Activated naive CD8-positive, alpha-beta T cell treated with anti-CD3 and anti-CD28 coated beads, Interleukin-2, amount 50 U/mL, for 24 hours (primary cell): ENCODE measurements at regions not wholly inside any gene's neighbourhood (a gene's known extent, or its start where the extent isn't known, plus 50 kb on each side); places are given as distances from the start of the nearest gene placed in this dataset.

Experiments
- ATAC-seq: fragments of 150-1000 bp; cut with Tn5 transposase; one replicate; pipeline ENCODE4 v1.10.0; 2021
- DNase-seq: peaks from one replicate; pipeline ENCODE4 v3.0.0; 2021
- H3K27ac Mint-ChIP-seq: one replicate; pipeline ENCODE4 v1.8.0; 2021; ENCODE audit warnings: mild to moderate bottlenecking, mixed read lengths
- H3K27me3 Mint-ChIP-seq: one replicate; pipeline ENCODE4 v1.8.0; 2021; ENCODE audit warnings: mixed read lengths
- H3K36me3 Mint-ChIP-seq: one replicate; pipeline ENCODE4 v1.8.0; 2021; ENCODE audit warnings: low read depth, mixed read lengths
- H3K4me1 Mint-ChIP-seq: one replicate; pipeline ENCODE4 v1.8.0; 2021; ENCODE audit warnings: mixed read lengths
- H3K4me3 Mint-ChIP-seq: one replicate; pipeline ENCODE4 v1.8.0; 2021; ENCODE audit warnings: mild to moderate bottlenecking, moderate library complexity, mixed read lengths
- H3K9me3 Mint-ChIP-seq: one replicate; pipeline ENCODE4 v1.8.0; 2021; ENCODE audit warnings: mixed read lengths

GRCh38 chr10:127797339-127797738 lies 60.4 kb downstream of the FOXI2 start:
- ATAC-seq (peak; percentile 77), DNase-seq (no peak)
- no peak overlapping the region for H3K4me3 Mint-ChIP-seq
- H3K27ac Mint-ChIP-seq = no peak overlapping the region
- H3K9me3 Mint-ChIP-seq = no peaks in the 10 kb centered on the region
- no peaks in the 10 kb centered on the region for H3K4me1 Mint-ChIP-seq
- H3K36me3 Mint-ChIP-seq = no peaks in the 10 kb centered on the region
- H3K27me3 Mint-ChIP-seq = peaks cover 7% of the 10 kb centered on the region

DNA sequence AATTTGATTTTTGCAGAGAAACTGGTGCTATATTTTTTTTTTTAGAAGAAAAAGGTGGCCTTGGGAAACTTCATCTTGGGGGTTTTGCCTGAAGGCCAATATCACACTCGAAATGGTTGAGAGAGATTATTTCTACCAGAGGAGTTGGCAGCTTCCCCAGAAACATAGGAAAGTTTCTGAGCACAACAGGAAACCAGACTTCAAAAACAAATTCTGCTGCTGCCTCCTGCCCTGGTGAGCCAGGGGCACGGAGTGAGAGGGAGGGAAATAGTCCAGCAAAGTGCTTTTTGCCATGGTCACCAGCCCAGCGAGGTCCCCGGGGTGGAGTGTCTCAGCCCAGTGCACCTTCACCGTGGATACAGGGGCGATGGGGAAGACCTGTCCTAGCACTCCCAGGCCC lies 61.1 kb downstream of the FOXI2 start:
- no peak for DNase-seq
- H3K4me3 Mint-ChIP-seq = no peak overlapping the region

GRCh38 chr10:127801302-127801701 lies 64.3 kb downstream of the FOXI2 start:
- H3K27me3 Mint-ChIP-seq = peaks cover 7% of the 10 kb centered on the region

More for the DNA sequence above, 61.1 kb downstream of the FOXI2 start:
- no peak overlapping the region for H3K27ac Mint-ChIP-seq
- no peaks in the 10 kb centered on the region for H3K9me3 Mint-ChIP-seq
- H3K36me3 Mint-ChIP-seq = no peaks in the 10 kb centered on the region
- no peaks in the 10 kb centered on the region for H3K4me1 Mint-ChIP-seq
- H3K27me3 Mint-ChIP-seq = peaks cover 7% of the 10 kb centered on the region
- ATAC-seq = no peak

DNA sequence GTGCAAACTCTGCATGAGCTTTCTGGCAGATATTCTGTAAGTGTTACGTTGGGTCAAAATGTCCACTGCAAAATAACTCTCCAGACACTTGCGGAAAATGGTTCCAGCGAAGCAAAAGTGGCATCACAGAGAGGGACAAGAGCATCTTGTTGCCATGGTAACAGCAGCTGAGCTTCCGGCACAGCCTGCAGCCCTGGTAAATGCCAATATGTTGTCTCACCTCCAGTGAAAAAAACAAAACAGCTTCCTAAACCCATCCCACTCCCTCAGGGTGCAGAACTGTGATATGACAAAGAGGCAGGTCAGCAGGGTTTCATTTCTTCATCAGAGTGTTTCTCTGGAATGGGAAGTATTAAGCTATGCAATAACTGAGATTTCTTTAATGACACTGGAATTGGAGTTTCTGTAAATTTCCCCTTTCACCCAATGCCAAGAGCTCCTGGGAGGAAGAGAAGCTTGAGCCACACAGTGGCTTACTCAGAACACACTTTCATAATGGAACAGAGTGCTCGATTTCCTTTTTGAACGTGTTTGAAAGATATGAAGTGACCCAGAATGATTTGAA lies 65.6 kb downstream of the FOXI2 start:
- ATAC-seq (no peak), DNase-seq (no peak)
- H3K27me3 Mint-ChIP-seq = peaks cover 7% of the 10 kb centered on the region
- no peaks in the 10 kb centered on the region for H3K4me1 Mint-ChIP-seq
- H3K27ac Mint-ChIP-seq = no peak overlapping the region
- H3K36me3 Mint-ChIP-seq = no peaks in the 10 kb centered on the region
- H3K4me3 Mint-ChIP-seq = no peak overlapping the region
- H3K9me3 Mint-ChIP-seq = no peaks in the 10 kb centered on the region

More at GRCh38 chr10:127801302-127801701, 64.3 kb downstream of the FOXI2 start:
- no peak for ATAC-seq
- H3K4me1 Mint-ChIP-seq = no peaks in the 10 kb centered on the region
- H3K4me3 Mint-ChIP-seq = no peak overlapping the region
- H3K9me3 Mint-ChIP-seq = no peaks in the 10 kb centered on the region
- no peak overlapping the region for H3K27ac Mint-ChIP-seq
- H3K36me3 Mint-ChIP-seq = no peaks in the 10 kb centered on the region
- DNase-seq = no peak

- Mint-ChIP-seq H3K4me1 (no peaks in the 10 kb centered on the region), H3K27ac (no peak overlapping the region), H3K27me3 (peaks cover 2% of the 10 kb centered on the region), H3K4me3 (no peak overlapping the region), H3K36me3 (no peaks in the 10 kb centered on the region), H3K9me3 (no peaks in the 10 kb centered on the region)
- DNase-seq (no peak), ATAC-seq (no peak)
Observed at GRCh38 chr10:127804696-127805095, 67.7 kb downstream of the FOXI2 start.

DNA sequence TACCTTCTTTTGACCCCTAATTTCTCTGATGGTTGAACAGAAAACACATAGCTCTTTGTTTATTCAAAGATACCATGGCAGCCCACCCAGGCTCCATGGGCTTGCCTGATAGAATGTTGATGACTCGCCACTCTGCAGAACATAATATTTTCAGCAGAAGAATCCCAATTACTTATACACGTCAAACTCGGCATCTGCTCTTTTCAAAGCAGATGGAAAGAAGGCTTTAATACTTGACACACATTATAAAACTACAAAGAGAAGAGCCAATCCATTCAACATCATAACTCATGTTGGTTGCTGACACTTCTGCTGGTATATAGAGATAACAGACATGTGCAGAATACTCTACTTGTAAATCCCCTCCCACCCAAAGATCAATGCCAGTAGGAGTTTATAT lies 69.0 kb downstream of the FOXI2 start:
- Mint-ChIP-seq H3K36me3 (no peaks in the 10 kb centered on the region), H3K27ac (no peak overlapping the region), H3K9me3 (no peaks in the 10 kb centered on the region), H3K4me1 (no peaks in the 10 kb centered on the region), H3K4me3 (no peak overlapping the region), H3K27me3 (no peaks in the 10 kb centered on the region)
- no peak for DNase-seq
- ATAC-seq = no peak

DNA sequence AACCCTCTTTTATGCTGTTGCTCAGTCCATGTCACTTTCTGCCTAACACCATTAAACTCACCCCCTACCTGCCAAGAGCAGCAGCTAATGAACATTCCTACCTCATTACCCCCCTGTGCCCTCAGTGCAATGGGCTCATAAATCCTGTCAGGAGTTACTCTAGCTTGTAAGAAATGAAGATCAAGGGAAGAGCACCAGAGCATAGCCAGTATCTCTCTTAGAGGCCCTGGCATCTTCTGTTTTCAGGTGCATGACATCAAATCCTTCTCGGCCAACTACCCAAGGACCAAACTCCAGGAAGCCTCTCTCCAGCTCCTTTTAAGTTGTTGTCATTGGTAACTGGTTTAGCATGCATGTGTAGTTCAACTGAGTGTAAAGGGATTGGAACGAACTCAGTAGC lies 75.1 kb downstream of the FOXI2 start:
- Mint-ChIP-seq H3K36me3 (no peaks in the 10 kb centered on the region), H3K4me1 (no peaks in the 10 kb centered on the region), H3K9me3 (no peaks in the 10 kb centered on the region), H3K27me3 (peaks cover 5% of the 10 kb centered on the region), H3K27ac (no peak overlapping the region), H3K4me3 (no peak overlapping the region)
- no peak for DNase-seq
- no peak for ATAC-seq

DNA sequence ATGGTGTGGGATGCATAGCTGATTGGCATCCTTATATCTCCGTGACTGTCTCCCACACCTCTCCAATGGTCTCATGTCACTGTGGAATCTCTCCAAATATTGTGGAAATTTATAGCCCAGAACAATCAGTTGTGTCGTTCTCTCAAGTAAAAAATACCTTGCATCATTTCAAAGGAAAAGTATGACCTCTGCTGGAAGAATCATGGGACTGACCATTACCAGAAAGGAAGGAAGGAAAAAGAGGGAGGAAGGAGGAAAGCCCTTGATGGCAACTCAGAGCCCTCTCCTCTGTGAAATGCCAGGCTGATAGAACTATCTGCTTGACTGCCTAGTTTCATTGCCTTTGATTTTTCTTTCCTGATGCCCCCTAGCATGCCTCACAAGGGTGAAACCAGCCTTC lies 76.3 kb downstream of the FOXI2 start:
- Mint-ChIP-seq H3K36me3 (no peaks in the 10 kb centered on the region), H3K27ac (no peak overlapping the region), H3K9me3 (no peaks in the 10 kb centered on the region), H3K4me1 (no peaks in the 10 kb centered on the region), H3K4me3 (no peak overlapping the region), H3K27me3 (peaks cover 5% of the 10 kb centered on the region)
- ATAC-seq (no peak), DNase-seq (no peak)

DNA sequence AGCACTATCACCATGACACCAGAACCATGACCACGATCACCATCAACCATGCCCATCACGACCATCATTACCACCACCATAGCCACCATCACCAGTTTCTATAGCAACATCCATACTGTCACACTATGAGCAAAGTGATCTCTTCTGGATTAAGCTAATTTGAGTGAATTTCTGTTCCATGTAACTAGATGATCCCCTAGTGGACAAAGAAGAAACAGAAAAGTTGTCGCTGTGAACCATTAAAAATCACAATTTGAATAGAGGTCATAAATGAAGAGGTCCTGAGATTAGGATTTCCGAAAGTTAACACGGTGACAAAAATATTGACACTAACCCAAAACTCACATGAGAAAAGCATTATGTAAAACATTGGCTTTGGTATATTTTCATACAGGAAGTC lies 77.6 kb downstream of the CLRN3 start:
- Mint-ChIP-seq H3K36me3 (no peaks in the 10 kb centered on the region), H3K27ac (no peak overlapping the region), H3K4me3 (no peak overlapping the region), H3K4me1 (no peaks in the 10 kb centered on the region), H3K9me3 (no peaks in the 10 kb centered on the region), H3K27me3 (peaks cover 5% of the 10 kb centered on the region)
- DNase-seq = no peak
- no peak for ATAC-seq

- peaks cover 2% of the 10 kb centered on the region for H3K36me3 Mint-ChIP-seq
- H3K27me3 Mint-ChIP-seq = no peaks in the 10 kb centered on the region
- DNase-seq (no peak), ATAC-seq (no peak)
- no peaks in the 10 kb centered on the region for H3K9me3 Mint-ChIP-seq
- no peak overlapping the region for H3K4me3 Mint-ChIP-seq
- no peaks in the 10 kb centered on the region for H3K4me1 Mint-ChIP-seq
- H3K27ac Mint-ChIP-seq = no peak overlapping the region
Observed at GRCh38 chr10:127824826-127825225, 67.9 kb downstream of the CLRN3 start.

DNA sequence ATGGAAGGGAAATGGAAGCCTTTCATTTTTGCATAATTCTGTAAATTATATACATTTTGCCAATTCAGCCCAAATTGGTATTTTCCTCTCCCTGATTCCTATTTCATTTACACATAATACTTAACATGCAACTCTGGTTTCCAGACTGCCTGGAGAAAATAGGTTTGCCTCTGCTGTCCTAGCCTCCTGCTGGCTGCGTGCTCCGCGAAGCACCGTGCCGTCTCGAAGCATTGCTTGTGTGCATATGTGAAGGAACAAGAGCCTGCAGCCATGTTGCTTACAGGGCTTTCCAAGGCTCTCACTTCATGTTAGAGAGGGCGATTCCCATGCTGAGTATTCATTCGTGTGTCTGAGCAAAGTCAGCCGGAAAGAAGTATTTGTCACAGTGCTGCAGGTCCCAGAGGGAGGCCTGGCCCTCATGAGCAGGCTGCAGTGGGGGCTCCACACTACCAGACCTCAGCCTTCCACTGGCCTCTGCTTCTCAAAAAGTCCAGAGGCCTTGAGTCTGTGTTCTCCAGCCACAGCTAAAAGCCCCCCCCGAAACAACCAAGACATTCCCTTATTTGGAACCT lies 66.5 kb downstream of the CLRN3 start:
- Mint-ChIP-seq H3K4me3 (no peak overlapping the region), H3K27ac (no peak overlapping the region), H3K9me3 (no peaks in the 10 kb centered on the region), H3K36me3 (peaks cover 2% of the 10 kb centered on the region), H3K27me3 (no peaks in the 10 kb centered on the region), H3K4me1 (no peaks in the 10 kb centered on the region)
- DNase-seq = no peak
- no peak for ATAC-seq

DNA sequence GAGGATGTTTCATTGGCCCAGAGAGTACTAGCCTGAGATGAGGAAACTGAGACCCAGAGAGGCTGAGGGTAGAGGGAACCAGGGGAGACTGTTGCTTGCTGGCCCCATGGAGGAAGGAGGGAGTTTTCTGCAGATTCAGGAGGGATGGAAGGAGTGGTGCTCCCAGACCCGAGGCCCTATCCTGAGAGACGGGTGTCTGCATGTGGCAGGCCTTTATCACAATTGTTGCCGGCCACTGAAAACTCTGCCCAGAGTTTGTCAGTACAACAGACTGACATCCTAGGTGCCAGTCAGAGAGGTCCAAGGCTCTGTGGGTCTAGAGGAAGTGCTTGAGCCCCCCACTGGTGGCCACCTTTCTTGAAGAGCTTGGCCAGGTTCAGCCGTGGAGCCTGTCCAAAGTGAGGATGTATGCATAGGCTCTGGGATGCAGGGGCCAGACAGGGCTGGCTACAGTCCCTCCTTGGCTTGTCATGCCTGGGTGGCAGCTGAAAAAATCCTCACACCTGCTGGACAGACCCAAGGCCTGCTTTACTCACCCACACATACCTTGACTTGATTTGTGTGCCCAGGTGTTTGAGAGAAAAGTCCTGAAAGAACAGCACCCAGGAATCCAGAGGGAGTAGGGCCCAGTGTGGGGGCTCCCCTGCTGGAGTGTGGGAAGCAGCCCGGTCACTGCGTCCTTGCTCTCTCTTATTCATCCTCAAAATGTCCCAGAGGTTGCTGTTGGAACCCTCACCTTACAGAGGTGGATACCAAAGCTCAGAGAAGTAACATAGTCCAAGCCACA lies 65.2 kb downstream of the CLRN3 start:
- ATAC-seq (no peak), DNase-seq (no peak)
- Mint-ChIP-seq H3K27me3 (no peaks in the 10 kb centered on the region), H3K36me3 (peaks cover 2% of the 10 kb centered on the region), H3K4me1 (no peaks in the 10 kb centered on the region), H3K9me3 (no peaks in the 10 kb centered on the region), H3K27ac (no peak overlapping the region), H3K4me3 (no peak overlapping the region)
